Pons (tissue), 1 donor: ENCODE measurements at regions not wholly inside any gene's neighbourhood (a gene's known extent, or its start where the extent isn't known, plus 50 kb on each side); places are given as distances from the start of the nearest gene placed in this dataset.
"Not testable (repeated sequence)": the region's sequence is repeated elsewhere in the genome, so short reads cannot be mapped to it uniquely, and the experiment has no call there.

Source experiments
- DNase-seq: peaks from one replicate; pipeline ENCODE4 v3.0.0-alpha.2; 2016; ENCODE audit warnings: low spot score

DNA sequence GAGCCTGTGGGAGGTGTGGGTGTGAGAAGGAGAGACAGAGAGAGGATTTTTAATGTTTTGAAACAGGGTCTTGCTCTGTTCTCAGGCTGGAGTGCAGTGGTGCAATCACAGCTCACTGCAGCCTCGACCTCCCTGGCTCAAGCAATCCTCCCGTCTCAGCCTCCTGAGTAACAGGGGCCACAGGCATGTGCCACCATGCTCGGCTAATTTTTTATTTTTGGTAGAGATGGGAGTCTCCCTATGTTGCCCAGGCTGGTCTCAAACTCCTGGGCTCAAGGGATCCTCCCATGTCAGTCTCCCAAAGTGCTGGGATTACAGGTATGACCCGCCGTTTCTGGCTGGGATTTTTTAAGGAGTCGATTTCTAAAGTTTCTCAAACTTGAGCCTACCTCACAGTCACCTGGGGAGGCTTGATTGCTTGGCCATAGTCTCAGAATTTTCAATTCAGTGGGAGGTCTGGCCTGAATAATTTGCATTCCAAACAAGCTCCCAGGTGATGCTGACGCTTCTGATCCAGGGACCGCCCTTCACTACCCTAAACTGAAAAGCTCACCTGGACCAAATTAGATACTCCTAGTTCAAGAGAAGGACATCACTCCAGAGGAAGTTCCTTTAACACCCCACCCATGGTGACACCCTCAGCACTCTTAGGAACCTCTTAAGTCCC is 70.8 kb upstream of the SLC1A4 start:
- DNase-seq, result no peak

DNA sequence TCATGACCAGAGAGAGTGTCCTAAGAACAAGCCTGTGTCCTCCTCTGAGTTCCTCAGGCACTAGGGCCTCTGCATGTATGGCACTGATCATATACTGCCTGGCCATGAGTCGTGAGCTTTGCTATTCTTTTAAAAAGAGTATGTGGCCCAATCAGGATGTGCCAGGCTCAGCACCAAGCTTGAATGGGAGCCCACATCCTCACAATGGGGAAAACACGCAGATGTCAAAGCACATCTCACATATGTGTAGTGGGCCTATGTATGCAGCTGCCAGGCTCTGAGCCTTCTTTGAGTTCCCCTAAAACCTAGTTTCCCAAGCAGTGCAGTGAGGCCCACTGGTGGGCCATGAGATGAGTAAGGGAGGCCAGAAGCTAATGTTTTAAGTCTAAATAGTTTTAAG is 69.9 kb upstream of the SLC1A4 start:
- no peak for DNase-seq

DNA sequence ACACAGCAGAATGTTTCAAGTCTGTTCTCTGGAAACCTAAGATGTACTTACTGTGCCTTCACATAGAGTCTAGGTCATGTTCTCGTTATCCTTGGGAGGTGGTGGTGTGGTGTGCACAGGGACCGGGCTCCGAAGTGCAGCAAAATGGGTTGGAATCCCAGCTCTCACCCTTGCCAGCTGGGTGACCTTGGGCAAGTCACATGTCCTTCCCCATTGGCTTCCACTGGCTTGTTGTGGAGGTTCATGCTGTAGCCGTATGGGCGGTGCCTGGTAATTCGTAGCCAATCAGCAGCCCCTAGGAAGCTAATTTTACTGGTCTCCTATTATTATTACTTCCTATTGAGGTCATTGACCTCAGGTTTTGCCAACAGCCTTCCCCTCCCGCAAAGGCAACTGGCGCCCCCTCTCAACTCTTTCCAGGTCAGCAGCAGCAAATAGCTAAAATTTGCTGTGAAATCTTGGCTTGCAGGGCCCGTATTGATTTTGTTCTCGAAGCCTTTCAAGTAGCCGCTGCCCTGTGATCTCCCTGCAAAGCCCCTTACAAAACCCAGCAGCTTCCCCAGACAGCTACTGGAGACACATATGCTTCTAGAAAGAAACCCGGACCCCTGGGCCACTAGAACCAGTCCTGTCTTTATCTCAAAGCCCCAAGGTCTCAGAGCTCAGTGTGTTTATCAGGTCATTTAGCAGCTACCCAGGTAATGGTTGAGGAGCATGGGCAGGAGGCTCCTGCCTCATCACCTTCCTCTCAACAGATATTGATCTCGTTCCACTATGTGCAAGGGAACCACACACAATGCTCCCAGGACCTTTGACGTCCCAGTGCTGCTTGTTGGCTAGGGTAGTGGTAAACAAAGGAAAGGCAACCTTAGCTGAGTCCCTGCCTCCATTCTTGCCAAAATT is 66.5 kb upstream of the SLC1A4 start:
- DNase-seq, result no peak

DNA sequence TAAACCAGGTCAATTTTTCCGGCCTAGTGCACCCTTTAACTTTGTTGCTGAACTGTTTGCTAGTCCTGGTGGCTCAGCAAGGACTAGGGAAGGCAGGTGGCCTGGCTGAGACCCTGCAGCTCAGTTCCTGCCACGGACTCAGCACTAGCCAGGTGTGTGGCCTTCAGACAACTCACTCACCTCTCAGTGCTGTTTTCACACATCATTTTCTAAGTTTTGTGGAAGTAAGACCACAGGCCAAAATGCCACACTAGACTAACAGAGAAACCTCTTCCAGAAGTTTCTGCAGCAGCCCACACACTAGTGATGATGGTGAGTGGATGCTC is 65.9 kb upstream of the SLC1A4 start:
- DNase-seq, result no peak

DNA sequence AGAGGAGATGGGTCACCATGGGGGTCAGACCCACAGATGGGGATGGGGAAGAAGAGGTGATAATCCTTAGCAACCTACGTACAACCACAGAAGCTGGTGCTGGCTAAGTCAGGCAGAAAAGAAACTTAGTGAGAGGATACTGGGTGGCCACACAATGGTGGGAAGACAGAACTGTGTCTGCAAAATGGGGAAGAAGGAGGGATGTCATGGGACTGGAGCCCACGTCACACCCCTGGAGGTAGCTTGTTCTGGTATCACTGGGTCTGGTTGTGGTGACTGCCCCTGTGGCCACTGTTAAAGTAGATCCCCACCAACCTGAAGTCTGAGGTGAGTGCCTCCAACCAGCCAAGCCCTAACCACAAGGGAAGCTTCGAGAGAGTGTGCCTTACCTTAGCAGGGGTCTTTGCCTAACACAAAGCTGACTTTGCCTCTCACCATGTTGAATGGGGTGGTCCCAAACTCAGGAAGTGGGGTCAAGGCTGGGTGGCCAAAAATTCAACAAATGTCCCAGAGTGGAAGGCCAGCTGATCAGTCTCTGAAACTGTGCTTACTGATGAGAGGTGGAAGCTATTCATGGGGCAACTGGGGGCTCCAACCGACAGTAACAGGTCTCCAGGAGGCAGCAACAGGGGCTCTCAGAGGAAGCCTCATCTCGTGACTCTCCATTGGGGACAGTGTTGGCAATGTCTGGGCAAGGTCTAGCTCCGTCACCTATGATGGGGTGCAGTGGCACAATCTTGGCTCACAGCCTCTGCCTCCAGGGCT is 64.8 kb upstream of the SLC1A4 start:
- no peak for DNase-seq

DNA sequence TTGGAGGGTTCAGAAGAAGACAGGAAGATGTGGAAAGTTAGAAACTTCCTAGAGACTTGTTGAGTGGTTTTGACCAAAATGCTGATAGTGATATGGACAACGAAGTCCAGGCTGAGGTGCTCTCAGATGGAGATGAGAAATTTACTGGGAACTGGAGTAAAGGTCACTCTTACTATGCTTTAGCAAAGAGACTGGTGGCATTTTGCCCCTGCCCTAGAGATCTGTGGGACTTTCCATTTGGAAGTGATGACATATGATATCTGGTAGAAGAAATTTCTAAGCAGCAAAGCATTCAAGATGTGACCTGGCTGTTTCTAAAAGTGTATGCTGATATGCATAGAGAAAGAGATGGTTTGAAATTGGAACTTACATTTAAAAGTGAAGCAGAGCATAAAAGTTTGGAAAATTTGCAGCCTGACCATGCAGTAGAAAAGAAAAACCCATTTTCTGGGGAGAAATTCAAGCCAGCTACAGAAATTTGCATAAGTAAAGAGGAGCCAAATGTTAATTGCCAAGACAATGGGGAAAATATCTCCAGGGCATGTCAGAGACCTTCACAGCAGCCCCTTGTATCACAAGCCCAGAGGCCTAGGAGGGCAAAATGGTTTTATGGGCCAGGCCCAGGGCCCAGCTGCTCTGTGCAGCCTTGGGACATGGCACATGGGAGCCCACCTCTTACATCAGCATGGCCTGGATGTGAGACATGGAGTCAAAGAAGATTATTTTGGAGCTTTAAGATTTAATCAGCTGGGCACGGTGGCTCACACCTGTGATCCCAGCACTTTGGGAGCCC is 63.1 kb upstream of the SLC1A4 start:
- not testable (repeated sequence) for DNase-seq

DNA sequence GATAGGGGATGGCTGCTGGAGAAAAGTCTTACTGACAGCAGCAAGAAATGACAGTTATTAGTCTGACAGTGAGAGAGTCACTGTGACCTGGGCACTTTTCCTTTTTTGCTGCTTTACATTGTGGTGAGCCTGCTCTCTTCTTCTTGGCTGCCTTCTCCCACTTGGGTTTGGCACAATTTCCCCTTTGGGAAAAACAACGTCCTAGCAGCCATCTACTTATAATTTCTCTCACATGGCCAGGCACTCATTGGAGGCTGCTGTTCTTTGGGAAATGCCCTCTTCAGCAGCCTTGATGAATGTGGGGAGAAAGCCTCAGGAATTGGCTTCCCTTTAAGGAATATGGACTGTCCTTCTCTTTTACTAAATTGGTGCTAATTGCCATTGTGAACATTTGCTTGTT is 60.4 kb upstream of the SLC1A4 start:
- DNase-seq, result peak; percentile 37

DNA sequence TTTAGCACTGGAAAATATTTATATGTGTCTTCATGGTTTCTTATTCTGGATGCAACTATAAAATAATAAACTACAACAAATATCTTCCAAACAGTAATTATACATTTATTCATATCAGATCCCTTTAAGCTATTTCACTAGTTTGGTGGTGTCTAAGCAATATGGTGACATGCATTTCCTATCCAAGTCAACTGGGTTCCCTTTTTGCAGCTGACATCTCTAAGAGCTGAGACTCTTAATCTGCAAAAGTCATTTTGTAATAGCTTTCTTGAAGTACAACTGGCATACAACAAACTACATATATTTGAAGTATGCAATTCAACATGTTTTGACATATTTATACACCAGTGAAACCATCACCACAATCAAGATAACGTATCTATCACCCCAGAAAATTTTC is 59.9 kb upstream of the SLC1A4 start:
- DNase-seq, result no peak

DNA sequence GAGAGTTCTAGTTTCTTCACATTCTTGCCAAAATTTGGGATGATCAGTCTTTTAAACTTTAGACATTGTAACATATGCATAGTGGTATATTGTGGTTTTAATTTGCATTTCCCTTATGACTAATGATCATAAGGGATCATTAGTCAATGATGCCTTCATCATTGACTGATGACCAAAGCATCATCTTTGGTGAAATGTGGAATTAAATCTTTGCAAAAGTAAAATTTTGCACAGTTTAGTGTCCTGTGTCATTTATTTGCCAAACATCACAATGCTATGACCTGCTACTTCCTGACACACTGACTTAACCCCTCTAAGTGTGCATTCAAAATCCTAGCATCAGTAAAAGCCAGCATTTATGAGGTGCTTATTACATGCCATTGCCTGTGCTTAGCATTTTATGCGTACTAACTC is 58.9 kb upstream of the SLC1A4 start:
- no peak for DNase-seq

DNA sequence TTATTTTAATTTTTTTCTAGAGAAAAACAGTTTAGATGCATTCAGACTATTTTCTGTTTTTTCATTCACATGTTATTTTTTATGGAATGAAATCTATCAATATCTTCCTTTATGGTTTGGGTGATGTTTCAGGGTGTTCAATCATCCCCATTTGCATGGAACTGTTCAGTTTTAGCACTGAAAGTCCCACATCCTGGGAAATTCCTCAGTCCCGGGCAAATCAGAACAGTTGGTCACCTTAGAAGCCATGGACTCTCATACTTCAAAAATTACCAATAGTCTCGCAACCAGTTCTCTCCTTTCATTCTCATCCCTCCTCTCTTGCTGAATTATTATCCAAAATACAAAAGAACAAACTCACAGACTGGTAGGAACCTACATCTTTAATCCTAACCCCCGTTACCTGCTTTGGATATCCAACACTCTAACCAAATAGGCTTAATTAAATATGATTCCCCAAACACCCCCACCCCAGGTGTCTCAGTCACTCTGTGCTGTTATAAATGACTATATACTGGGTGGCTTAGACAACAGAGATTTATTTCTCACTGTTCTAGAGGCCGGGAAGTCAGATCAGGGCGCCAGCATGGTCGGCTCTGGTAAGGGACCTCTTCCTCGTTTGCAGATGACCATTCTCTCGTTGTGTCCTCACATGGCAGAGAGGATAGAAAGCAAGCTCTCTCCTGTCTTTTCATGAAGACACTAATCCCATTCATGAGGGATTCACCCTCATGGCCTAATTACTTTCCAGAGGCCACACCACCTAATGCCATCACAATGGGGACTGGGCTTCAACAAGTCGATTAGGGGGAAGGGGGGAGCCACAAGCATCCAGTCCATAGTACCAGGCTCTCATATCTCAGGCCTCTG is 57.7 kb upstream of the SLC1A4 start:
- no peak for DNase-seq

DNA sequence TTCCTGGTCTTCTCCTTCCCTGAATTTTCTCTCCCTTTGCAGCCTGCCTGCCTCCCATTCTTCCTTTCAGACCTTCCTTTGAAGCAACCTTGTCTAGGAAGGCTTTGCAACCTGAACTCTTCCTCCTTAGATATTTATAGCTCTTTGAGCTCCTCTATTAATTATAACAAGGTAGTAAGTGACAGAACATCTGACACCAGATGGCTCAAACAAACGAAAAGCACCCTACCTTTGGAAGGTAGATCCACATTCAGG is 57.2 kb upstream of the SLC1A4 start:
- no peak for DNase-seq

DNA sequence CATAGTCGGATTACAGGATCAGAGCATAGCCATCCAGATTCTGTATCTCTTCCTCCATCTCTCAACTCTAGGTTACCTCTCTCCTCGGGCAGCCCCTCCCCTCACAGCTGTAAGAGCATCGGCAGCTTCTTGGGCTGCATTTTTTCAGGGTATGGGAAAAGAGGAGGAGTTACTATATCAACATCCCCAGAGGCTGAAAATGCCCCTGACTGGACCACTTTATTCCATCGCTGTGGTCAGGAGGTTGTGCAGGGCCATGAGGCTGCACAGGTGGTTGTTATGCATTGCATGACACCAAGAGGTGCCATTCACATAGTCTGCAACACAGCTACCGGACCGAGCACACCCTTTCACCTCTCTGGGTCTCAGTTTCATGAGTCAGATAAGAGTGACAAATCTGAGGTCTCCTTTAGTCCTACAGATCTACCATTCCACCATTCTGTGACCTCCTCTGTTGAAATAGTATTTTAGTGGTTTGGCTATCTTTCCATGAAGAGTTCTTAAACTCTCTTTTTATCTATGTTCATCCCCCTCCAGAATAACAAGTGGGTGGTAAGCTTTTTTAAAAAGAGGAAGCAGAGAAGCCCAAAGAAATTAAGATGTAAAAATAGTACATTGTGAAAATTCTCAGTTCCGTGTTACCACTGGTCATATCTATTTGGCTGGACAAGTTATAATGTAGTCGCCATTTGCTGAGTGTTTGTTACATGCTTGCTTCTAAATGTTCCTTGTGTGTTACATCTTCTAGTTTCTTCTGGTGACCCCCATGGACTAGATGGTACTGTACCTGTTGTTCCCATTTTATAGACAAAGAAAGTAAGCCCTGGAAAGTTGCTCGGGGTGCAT is 56.6 kb upstream of the SLC1A4 start:
- DNase-seq, result peak; percentile 58

DNA sequence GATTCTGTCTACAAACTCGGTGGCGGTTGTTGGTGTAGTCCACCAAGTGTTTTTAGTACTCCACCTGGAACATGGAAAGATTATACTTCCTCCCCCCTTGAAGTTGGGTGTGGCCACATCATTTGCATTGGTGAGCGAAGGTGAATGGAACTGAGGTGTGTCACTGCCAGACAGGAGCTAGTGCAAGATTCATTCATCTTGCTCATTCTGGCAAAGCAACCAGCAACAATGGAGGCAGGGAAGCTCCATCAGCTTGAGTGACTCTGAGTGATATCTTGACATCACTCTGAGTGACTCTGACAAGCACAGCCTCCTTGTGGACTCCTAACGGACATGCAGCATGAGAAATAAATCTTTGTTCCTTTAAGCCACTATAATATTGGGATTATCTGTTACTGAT is 54.7 kb upstream of the SLC1A4 start:
- no peak for DNase-seq

DNA sequence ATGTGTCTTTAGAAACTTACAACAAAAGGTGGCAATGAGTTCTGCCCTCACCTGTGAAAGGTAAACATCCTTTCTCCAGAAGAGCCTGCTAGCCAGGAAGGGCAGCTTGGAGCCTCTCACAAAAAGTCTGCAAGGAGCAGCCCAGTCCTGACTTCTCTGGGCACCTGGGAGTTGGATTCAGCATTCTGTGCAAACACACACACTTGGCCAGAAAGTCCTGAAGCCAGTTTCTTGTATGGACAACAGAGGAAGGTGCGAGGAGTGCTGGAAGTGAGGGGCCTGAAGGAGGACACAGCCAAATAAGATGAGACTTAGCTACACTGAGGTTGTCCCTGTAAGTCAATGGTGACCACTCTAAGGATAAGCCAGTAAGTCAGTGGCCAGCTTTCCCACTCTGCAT is 52.4 kb upstream of the SLC1A4 start:
- DNase-seq, result no peak

DNA sequence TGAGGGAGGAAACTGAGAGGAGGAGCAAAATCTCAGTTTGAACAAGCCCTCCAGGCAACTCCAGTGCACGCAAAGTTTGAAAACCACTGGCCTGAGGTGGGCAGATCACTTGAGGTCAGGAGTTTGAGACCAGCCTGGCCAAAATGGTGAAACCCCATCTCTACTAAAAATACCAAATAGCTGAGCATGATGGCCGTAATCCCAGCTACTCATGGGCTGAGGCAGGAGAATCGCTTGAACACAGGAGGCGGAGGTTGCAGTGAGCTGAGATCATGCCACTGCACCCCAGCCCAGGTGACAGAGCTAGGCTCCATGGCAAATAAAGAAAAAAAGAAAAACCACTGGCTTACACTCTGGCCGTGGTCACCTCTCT is 51.9 kb upstream of the SLC1A4 start:
- DNase-seq, result not testable (repeated sequence)

DNA sequence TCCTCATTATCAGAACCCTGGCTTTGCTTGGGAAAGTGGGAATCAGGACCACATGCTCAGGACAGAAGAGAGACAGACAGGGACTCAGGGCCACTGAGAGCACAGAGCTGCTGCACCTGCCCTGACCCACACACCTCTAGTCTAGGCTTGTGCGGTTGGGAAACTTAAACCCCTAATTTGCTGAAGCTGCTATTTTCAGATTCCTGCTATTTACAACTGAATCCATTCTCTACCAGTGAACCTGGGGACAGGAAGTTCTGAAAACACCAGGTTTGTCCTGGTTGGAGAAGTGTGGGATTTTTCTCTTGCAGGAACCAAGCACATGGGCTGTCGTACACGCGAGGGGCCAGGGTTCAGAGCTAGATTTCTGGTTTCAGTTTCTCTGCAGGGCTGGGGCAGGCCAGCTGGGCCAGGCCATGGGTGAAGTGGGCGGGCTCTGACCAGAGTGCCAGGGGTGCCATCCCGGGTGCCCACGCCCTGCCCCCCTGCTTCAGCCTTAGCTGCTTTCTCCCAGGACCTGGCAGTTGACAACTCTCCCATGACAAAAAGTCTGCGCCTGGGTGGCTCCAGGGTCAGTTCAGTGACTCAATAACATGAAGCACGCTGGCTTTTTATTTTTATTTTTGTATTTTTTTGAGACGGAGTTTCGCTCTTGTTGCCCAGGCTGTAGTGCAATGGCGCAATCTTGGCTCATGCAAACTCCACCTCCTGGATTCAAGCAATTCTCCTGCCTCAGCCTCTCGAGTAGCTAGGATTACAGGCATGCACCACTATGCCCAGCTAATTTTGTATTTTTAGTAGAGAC is 51.3 kb upstream of the SLC1A4 start:
- DNase-seq, result no peak

DNA sequence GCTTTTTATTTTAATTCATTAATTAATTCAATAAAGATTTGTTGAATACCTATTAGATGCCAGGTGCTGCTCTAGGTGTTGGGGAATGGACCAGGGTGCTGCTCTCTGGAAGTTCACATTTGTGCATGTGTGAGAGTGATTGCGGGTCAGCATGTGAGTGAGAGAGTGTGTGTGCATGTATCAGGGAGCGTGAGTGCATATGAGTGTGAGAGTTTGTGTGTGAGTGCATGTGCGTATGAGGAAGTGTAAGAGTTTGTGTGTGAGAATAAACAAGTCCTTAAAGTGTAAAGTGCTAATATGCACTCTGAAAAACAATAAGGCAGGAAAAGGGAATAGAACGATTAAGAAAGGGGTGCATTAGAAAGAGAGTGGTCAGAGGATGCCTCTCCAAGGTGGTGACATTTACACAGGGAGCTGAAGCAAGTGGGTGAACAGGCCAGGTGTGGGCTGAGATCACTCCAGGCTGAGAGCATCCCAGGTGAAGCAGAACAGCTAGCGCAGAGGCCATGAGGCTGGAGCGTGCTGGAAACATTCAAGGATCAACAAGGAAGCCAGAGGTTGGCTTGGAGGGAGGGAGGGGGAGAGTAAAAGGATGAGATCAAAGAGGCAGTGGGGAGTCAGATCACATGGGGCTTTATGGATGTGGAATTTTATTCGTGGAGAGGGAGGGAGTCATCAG is 50.5 kb upstream of the SLC1A4 start:
- no peak for DNase-seq

DNA sequence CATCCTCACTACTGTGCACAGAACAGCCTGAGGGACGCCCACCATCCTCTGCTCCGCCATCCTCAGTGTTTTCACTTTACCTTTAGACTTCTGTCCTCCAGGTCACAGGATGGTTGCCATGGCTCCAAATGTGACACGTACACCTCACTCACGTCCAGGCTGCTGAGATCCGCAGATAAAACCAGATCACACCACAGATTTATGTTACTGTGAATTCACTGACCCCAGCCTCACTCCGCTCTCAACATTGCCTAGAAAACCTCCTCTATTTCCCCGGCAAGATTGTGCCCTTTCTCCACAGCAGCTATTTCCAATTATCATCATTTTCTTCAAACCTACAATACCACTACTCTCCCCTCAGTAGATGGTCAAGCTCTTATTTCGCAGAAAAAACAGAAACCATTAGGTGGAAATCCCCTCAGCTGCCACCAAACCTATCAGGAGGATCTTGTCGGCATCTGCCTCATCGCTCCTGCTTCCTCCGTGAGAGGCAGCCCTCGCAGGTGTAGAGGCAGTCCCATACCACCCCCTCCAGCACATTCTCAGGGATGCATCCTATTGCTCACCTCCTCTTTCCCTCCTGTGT is 49.8 kb upstream of the SLC1A4 start:
- DNase-seq, result no peak
